BE2C (cell line): ENCODE measurements at regions not wholly inside any gene's neighbourhood (a gene's known extent, or its start where the extent isn't known, plus 50 kb on each side); places are given as distances from the start of the nearest gene placed in this dataset.

Experiments
- DNase-seq: peaks from one replicate; pipeline ENCODE4 v3.0.0-alpha.2; 2020
- H3K27me3 ChIP-seq: fragments of 250-450 bp; sonication (Bioruptor Pico); 2 replicates; pipeline ENCODE4 v1.5.1; 2020; ENCODE audit warnings: mild to moderate bottlenecking
- H3K36me3 ChIP-seq: fragments of 250-450 bp; sonication (Bioruptor Pico); 2 replicates; pipeline ENCODE4 v1.5.1; 2020; ENCODE audit warnings: mild to moderate bottlenecking
- H3K4me1 ChIP-seq: fragments of 250-450 bp; sonication (Bioruptor Pico); 2 replicates; pipeline ENCODE4 v1.5.1; 2020
- H3K4me3 ChIP-seq: 2 replicates; pipeline ENCODE4 v1.5.1; 2011; ENCODE audit warnings: low read depth, low read length
- H3K9me3 ChIP-seq: fragments of 250-450 bp; sonication (Bioruptor Pico); 2 replicates; pipeline ENCODE4 v1.5.1; 2020
- CTCF ChIP-seq: IDR thresholded peaks from 2 replicates; pipeline ENCODE4 v1.5.1; 2012; ENCODE audit warnings: mild to moderate bottlenecking, low read depth, low read length

GRCh38 chr12:83779526-83779925 lies 1092.8 kb downstream of the TMTC2 start:
- Histone ChIP-seq H3K36me3 (no peaks in the 10 kb centered on the region), H3K4me3 (no peak overlapping the region), H3K4me1 (no peaks in the 10 kb centered on the region), H3K27me3 (no peaks in the 10 kb centered on the region), H3K9me3 (no peaks in the 10 kb centered on the region)
- no peak for TF ChIP-seq CTCF
- DNase-seq, result no peak

GRCh38 chr12:83769151-83769550 lies 1082.4 kb downstream of the TMTC2 start:
- TF ChIP-seq CTCF, result no peak
- H3K9me3 ChIP-seq, result no peaks in the 10 kb centered on the region
- no peaks in the 10 kb centered on the region for H3K4me1 ChIP-seq
- H3K4me3 ChIP-seq, result no peak overlapping the region
- no peak for DNase-seq
- no peaks in the 10 kb centered on the region for H3K27me3 ChIP-seq
- H3K36me3 ChIP-seq, result no peaks in the 10 kb centered on the region; the same call in 1 of the 2 replicates

- Histone ChIP-seq H3K4me3 (no peak overlapping the region), H3K9me3 (no peaks in the 10 kb centered on the region), H3K4me1 (no peaks in the 10 kb centered on the region), H3K36me3 (no peaks in the 10 kb centered on the region; the same call in 1 of the 2 replicates), H3K27me3 (no peaks in the 10 kb centered on the region)
- no peak for TF ChIP-seq CTCF
- no peak for DNase-seq
These were observed 1081.0 kb downstream of the TMTC2 start for GRCh38 chr12:83767723-83768122.

GRCh38 chr12:83763425-83763824 lies 1076.7 kb downstream of the TMTC2 start:
- TF ChIP-seq CTCF, result no peak
- H3K4me1 ChIP-seq, result no peaks in the 10 kb centered on the region
- DNase-seq, result no peak
- no peaks in the 10 kb centered on the region for H3K36me3 ChIP-seq
- H3K9me3 ChIP-seq, result no peaks in the 10 kb centered on the region
- H3K27me3 ChIP-seq, result no peaks in the 10 kb centered on the region
- H3K4me3 ChIP-seq, result no peak overlapping the region

GRCh38 chr12:83759906-83760305 lies 1073.2 kb downstream of the TMTC2 start:
- Histone ChIP-seq H3K36me3 (no peaks in the 10 kb centered on the region), H3K9me3 (no peaks in the 10 kb centered on the region), H3K27me3 (no peaks in the 10 kb centered on the region), H3K4me1 (no peaks in the 10 kb centered on the region), H3K4me3 (no peak overlapping the region)
- no peak for TF ChIP-seq CTCF
- DNase-seq, result no peak

GRCh38 chr12:83758888-83759631 lies 1072.4 kb downstream of the TMTC2 start:
- Histone ChIP-seq H3K27me3 (no peaks in the 10 kb centered on the region), H3K4me3 (no peak overlapping the region), H3K4me1 (no peaks in the 10 kb centered on the region), H3K9me3 (no peaks in the 10 kb centered on the region), H3K36me3 (no peaks in the 10 kb centered on the region)
- no peak for TF ChIP-seq CTCF
- DNase-seq, result no peak
